GM12873 (cell line): ENCODE measurements at regions not wholly inside any gene's neighbourhood (a gene's known extent, or its start where the extent isn't known, plus 50 kb on each side); places are given as distances from the start of the nearest gene placed in this dataset.

Experiments used
- TF ChIP-seq, protein P1 (sequence below): IDR thresholded peaks from 2 replicates; pipeline ENCODE4 v1.5.1; 2012; ENCODE audit warnings: low read depth, mild to moderate bottlenecking, moderate library complexity, low read length, control low read depth; ENCODE audit not compliant: insufficient read depth; ENCODE audit errors: missing control alignments

DNA sequence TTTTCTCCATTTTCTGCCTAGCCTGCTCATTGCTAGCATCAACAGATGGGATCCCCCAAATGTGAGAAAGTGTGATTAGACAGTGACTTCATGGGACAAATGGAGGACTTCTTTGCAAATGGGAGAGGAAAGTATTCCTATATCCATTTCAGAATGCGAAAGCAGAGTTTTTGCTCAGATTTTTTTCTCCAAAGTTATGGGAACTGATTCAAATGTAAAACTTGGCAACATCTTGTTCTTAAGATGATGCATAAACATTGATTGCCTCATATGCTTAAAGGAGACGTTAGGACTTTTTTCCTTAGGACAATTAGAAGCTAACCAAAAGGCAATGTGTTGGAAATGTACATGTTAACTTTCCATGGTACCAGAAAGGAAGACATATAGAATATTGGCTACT is 704.3 kb upstream of the ZNF608 start:
- TF ChIP-seq, protein P1, sequence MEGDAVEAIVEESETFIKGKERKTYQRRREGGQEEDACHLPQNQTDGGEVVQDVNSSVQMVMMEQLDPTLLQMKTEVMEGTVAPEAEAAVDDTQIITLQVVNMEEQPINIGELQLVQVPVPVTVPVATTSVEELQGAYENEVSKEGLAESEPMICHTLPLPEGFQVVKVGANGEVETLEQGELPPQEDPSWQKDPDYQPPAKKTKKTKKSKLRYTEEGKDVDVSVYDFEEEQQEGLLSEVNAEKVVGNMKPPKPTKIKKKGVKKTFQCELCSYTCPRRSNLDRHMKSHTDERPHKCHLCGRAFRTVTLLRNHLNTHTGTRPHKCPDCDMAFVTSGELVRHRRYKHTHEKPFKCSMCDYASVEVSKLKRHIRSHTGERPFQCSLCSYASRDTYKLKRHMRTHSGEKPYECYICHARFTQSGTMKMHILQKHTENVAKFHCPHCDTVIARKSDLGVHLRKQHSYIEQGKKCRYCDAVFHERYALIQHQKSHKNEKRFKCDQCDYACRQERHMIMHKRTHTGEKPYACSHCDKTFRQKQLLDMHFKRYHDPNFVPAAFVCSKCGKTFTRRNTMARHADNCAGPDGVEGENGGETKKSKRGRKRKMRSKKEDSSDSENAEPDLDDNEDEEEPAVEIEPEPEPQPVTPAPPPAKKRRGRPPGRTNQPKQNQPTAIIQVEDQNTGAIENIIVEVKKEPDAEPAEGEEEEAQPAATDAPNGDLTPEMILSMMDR = no peak

DNA sequence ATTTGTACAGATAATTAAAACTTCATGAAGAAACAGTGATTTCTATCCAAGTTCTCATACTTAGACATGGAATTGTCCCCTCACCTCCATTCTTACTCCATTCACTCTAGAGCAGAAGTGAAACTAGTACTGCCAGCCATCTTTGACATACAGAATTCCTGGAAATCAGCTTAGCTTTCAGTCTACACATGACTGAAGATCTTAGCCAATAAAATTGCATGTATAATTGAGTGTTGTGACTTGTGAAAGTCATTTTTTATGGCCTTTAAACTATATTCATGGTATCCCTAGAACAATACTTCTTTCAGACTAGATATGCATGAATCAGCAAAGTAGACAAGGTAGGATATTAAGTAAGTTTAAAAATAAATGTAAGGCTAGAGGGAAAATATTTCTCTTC is 705.2 kb upstream of the ZNF608 start:
- TF ChIP-seq, protein P1 = no peak

DNA sequence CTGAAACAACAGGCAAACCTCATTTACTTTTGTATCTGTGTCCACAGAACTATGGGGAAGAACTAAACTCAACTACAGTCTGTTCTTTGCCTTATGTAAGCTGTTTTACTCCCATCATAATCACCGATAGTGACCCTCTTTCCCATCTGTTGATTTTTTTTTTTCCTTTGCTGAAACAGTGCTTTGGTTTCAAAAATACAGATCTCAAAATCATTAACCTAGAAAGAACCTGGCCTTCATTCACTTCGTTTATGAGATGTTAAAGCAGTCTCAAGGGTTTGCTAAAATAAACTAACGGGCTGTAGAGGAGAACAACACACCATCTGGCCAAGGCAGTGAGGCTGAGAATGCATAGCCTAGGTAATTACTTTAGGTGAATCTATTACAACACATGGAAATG is 706.6 kb upstream of the ZNF608 start:
- TF ChIP-seq, protein P1 = no peak

- TF ChIP-seq, protein P1 = no peak
Observed at GRCh38 chr5:125455041-125455440, 708.6 kb upstream of the ZNF608 start.

DNA sequence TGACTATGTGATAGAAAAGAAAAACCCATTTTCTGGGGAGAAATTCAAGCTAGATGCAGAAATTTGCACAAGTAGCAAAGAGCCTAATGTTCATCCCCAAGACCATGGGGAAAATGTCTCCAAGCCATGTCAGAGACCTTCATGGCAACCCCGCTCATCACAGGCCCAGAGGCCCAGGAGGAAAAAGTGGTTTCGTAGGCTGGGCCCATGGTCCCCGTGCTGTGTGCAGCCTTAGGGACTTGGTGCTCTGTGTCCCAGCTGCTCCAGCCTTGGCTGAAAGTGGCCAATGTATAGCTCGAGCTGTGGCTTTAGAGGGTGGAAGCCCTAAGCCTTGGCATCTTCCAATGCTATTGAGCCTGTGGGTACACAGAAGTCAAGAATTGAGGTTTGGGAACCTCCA is 711.2 kb upstream of the ZNF608 start:
- TF ChIP-seq, protein P1 = no peak

DNA sequence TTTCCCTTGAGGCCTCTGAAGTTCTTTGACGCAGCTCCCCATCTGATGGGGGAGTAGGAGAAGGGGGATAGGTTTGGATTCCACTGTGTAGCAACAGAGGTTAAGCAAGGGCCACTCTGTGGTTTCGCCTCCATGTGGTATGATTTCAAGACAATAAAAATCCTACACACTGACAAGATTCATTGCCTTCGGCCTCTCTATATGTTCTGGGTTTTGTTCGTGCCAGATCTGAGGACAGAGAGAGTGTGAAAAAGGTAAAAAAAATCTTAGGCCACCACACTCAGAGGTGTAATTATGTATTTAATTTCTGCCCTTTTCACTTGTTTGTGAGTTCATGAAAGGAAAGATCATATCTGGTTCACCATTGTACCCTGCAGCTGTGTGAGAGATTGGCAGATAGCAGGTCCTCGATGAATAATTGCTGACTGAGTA is 715.2 kb upstream of the ZNF608 start:
- TF ChIP-seq, protein P1 = no peak

DNA sequence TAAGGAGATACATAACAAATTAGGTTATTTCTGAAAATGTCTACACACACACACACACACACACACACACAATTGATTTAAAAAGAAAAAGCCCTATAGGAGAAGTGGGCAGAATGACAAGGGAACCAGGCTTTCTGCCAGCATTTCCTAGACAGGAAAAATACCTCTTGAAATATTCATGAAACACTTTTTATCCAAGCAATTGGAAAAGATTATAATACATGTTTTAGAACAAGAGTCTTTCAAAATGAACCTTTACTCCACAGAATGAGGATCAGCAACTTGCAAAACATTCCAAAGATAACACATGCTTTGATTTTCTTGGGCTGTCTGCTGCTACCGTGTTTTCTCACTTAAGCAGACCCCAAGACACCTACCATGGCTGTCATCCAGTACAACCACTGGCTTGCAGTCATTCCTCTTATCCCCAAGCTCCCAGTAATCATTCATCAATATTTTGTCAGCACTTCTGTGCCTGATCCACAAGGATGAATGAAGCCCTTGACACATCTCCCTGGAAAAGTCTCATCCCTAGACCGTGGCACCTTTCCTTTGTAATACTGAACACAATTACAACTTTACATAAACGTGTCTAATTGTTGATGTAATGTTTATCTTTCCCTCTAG is 717.1 kb upstream of the ZNF608 start:
- TF ChIP-seq, protein P1 = no peak
